ENCODE measurements at regions not wholly inside any gene's neighbourhood (a gene's known extent, or its start where the extent isn't known, plus 50 kb on each side); places are given as distances from the start of the nearest gene placed in this dataset.

DNA sequence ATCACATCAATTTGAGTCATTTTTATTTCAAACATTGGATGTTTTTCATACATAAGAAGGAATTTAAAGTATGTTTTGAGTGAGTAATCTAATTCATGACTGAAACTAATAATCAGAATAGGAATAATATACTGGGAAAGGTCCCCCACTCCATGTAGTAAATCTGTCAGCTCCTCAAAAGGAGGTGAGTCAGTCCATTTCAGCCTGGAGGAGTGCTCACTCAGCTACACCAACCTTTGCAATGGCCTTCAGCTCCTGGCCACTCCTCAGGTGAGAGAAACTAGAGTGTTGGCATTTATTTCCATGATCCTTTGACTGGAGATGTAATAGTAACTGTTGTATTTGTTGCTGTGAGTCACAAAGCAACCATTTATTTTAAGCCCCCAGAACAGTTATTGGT lies 744.9 kb upstream of the ARRDC4 start:
- no peaks in the 10 kb centered on the region for H3K79me1 ChIP-seq (ENCODE audit: low read depth in 1 of 2, low read length in 2 of 2)
- TF ChIP-seq SMC3 (IDR thresholded peaks at IDR 0.05; ENCODE audit: low read depth, low read length) (no peak), MAZ (IDR thresholded peaks at IDR 0.05; ENCODE audit: borderline replicate concordance, low read depth, low read length) (no peak), RAD21 (IDR thresholded peaks at IDR 0.05; ENCODE audit: low read length) (no peak), MXI1 (IDR thresholded peaks at IDR 0.05; ENCODE audit: borderline replicate concordance, low read depth, low read length) (no peak), POLR2A (IDR thresholded peaks at IDR 0.05; ENCODE audit: low read depth, low read length) (no peak), RFX5 (IDR thresholded peaks at IDR 0.05; ENCODE audit: low read depth, low read length) (no peak), FOS (IDR thresholded peaks at IDR 0.05; ENCODE audit: low read depth, low read length) (no peak), NFE2L2 (IDR thresholded peaks at IDR 0.05; ENCODE audit: low read depth, low read length) (no peak)
- TF ChIP-seq, protein P1, sequence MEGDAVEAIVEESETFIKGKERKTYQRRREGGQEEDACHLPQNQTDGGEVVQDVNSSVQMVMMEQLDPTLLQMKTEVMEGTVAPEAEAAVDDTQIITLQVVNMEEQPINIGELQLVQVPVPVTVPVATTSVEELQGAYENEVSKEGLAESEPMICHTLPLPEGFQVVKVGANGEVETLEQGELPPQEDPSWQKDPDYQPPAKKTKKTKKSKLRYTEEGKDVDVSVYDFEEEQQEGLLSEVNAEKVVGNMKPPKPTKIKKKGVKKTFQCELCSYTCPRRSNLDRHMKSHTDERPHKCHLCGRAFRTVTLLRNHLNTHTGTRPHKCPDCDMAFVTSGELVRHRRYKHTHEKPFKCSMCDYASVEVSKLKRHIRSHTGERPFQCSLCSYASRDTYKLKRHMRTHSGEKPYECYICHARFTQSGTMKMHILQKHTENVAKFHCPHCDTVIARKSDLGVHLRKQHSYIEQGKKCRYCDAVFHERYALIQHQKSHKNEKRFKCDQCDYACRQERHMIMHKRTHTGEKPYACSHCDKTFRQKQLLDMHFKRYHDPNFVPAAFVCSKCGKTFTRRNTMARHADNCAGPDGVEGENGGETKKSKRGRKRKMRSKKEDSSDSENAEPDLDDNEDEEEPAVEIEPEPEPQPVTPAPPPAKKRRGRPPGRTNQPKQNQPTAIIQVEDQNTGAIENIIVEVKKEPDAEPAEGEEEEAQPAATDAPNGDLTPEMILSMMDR (conservative IDR thresholded peaks at IDR 0.05; ENCODE audit: low read depth, low read length), result no peak
- TF ChIP-seq, protein P2, sequence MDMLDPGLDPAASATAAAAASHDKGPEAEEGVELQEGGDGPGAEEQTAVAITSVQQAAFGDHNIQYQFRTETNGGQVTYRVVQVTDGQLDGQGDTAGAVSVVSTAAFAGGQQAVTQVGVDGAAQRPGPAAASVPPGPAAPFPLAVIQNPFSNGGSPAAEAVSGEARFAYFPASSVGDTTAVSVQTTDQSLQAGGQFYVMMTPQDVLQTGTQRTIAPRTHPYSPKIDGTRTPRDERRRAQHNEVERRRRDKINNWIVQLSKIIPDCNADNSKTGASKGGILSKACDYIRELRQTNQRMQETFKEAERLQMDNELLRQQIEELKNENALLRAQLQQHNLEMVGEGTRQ (IDR thresholded peaks at IDR 0.05; ENCODE audit: low read depth, low read length), result no peak
- no peak overlapping the region for H3K4me3 ChIP-seq (ENCODE audit: insufficient read depth, low read depth, low read length)
- H3K36me3 ChIP-seq (ENCODE audit: control insufficient read depth, insufficient read depth, low read length), result no peaks in the 10 kb centered on the region
- H3K18ac ChIP-seq (ENCODE audit: low read depth, low read length), result no peak overlapping the region
- no peaks in the 10 kb centered on the region for H3K4me1 ChIP-seq (ENCODE audit: control insufficient read depth, insufficient read depth, low read length)
- CTCF ChIA-PET, result no interaction called here
- no peak overlapping the region for H2BK20ac ChIP-seq (ENCODE audit: low read depth, low read length)
- no peak overlapping the region for H3K9ac ChIP-seq (ENCODE audit: low read depth, low read length)
- no peaks in the 10 kb centered on the region for H4K20me1 ChIP-seq (ENCODE audit: insufficient read depth, low read length)
- no peak overlapping the region for H4K8ac ChIP-seq (ENCODE audit: low read depth in 2 of 2, low read length in 2 of 2)
- no peak overlapping the region for H3K14ac ChIP-seq (replicated peaks; ENCODE audit: low read depth, low read length)
- H3K27ac ChIP-seq (ENCODE audit: insufficient read depth, low read length), result no peak overlapping the region
- H3K4ac ChIP-seq (ENCODE audit: low read depth, low read length), result no peak overlapping the region
- BruUV-seq (replicated peaks), result no TSS peak
- H3K27me3 ChIP-seq (ENCODE audit: control insufficient read depth, insufficient read depth, low read length), result no peaks in the 10 kb centered on the region
- no peak overlapping the region for H2AFZ ChIP-seq (replicated peaks; ENCODE audit: low read length, poor library complexity)
- intact Hi-C loops (cut with micrococcal nuclease), result no loop called here
- no peak overlapping the region for H3K56ac ChIP-seq (ENCODE audit: extremely low read depth, insufficient read depth, low read length)
- in situ Hi-C loops (cut with MboI; ENCODE audit: low sequenced_read_pairs), result no loop called here
- no peak overlapping the region for H2AK9ac ChIP-seq (replicated peaks; ENCODE audit: low read depth, low read length, poor library complexity)
- no peak overlapping the region for H2BK5ac ChIP-seq (ENCODE audit: low read depth, low read length, poor library complexity, severe bottlenecking)
- H2BK15ac ChIP-seq (ENCODE audit: low read depth, low read length), result no peak overlapping the region
- no peak overlapping the region for H2AK5ac ChIP-seq (ENCODE audit: low read depth, low read length)
- POLR2A ChIA-PET (ENCODE audit: unreplicated experiment), result no interaction called here
- H3K4me2 ChIP-seq (ENCODE audit: low read depth, low read length), result no peak overlapping the region
- ATAC-seq (ENCODE audit: low read depth), result no peak
- no peak overlapping the region for H3K23ac ChIP-seq (ENCODE audit: low read depth, low read length)
- H4K91ac ChIP-seq (ENCODE audit: insufficient read depth, low read depth, low read length), result no peak overlapping the region
- no peak for DNase-seq
- no peak overlapping the region for H4K5ac ChIP-seq (ENCODE audit: low read depth, low read length)
- no peaks in the 10 kb centered on the region for H3K9me3 ChIP-seq (ENCODE audit: control insufficient read depth, insufficient read depth, low read length)
- no peaks in the 10 kb centered on the region for H3K9me1 ChIP-seq (ENCODE audit: insufficient read depth, low read length)
- no peak overlapping the region for H2BK120ac ChIP-seq (ENCODE audit: low read depth, low read length)
- dilution Hi-C loops (cut with HindIII; ENCODE audit: low sequenced_read_pairs, unreplicated experiment), result no loop called here

Data from IMR-90 (cell line).